SH-SY5Y (cell line): ENCODE measurements at regions not wholly inside any gene's neighbourhood (a gene's known extent, or its start where the extent isn't known, plus 50 kb on each side); places are given as distances from the start of the nearest gene placed in this dataset.

Experiments used
- GATA2 ChIP-seq: IDR thresholded peaks from 2 replicates; pipeline ENCODE4 v1.6.1; 2011; ENCODE audit warnings: mild to moderate bottlenecking, low read depth, low read length
- GATA3 ChIP-seq: IDR thresholded peaks from 2 replicates; pipeline ENCODE4 v1.6.1; 2011; ENCODE audit warnings: low read depth, mild to moderate bottlenecking, low read length, moderate library complexity

GRCh38 chr3:127449486-127450212 is 140.9 kb downstream of the TPRA1 start:
- TF ChIP-seq GATA3 (no peak), GATA2 (no peak)
